Spinal cord (tissue), 10 donors: ENCODE measurements at regions not wholly inside any gene's neighbourhood (a gene's known extent, or its start where the extent isn't known, plus 50 kb on each side); places are given as distances from the start of the nearest gene placed in this dataset. TPM values are rescaled to one million over a fixed set of nuclear protein-coding genes. Genes with fewer than 3 reads are reported as not detected.
"Not testable (repeated sequence)": the region's sequence is repeated elsewhere in the genome, so short reads cannot be mapped to it uniquely, and the experiment has no call there.

Source experiments
- DNase-seq, 6 donors: peaks; one replicate each; pipeline versions ENCODE4 v3.0.0 to v3.0.0-alpha.2; 2013 to 2015; ENCODE audit warnings: low spot score in 6 of 6, low read depth in 4 of 6
- H3K27ac ChIP-seq: one replicate; pipeline ENCODE4 v1.5.1; 2013; ENCODE audit warnings: low read depth, low read length, control low read depth
- H3K27me3 ChIP-seq: one replicate; pipeline ENCODE4 v1.6.1; 2013; ENCODE audit warnings: low read length; ENCODE audit not compliant: control insufficient read depth, insufficient read depth
- H3K36me3 ChIP-seq: one replicate; pipeline ENCODE4 v1.6.1; 2013; ENCODE audit warnings: low read length; ENCODE audit not compliant: control insufficient read depth, insufficient read depth
- H3K4me1 ChIP-seq: one replicate; pipeline ENCODE4 v1.6.1; 2013; ENCODE audit warnings: low read length; ENCODE audit not compliant: control insufficient read depth, insufficient read depth
- H3K4me3 ChIP-seq: one replicate; pipeline ENCODE4 v1.5.1; 2013; ENCODE audit warnings: low read depth, low read length, control low read depth
- H3K9me3 ChIP-seq: one replicate; pipeline ENCODE4 v1.6.1; 2013; ENCODE audit warnings: low read length; ENCODE audit not compliant: control insufficient read depth, insufficient read depth
- WGBS: methylation state at CpG from one replicate; pipeline ENCODE4 v1.1.5; 2013; ENCODE audit warnings: missing lambda C conversion rate; ENCODE audit not compliant: insufficient coverage; 5-methylcytosine and 5-hydroxymethylcytosine counted together
- small RNA-seq: library from RNA; depleted of rRNA; stranded (forward); fragments of <200 nt; gene quantifications from one replicate; pipeline ENCODE3, GENCODE V24; 2014; ENCODE audit warnings: low replicate concordance
- donor health status: healthy.

DNA sequence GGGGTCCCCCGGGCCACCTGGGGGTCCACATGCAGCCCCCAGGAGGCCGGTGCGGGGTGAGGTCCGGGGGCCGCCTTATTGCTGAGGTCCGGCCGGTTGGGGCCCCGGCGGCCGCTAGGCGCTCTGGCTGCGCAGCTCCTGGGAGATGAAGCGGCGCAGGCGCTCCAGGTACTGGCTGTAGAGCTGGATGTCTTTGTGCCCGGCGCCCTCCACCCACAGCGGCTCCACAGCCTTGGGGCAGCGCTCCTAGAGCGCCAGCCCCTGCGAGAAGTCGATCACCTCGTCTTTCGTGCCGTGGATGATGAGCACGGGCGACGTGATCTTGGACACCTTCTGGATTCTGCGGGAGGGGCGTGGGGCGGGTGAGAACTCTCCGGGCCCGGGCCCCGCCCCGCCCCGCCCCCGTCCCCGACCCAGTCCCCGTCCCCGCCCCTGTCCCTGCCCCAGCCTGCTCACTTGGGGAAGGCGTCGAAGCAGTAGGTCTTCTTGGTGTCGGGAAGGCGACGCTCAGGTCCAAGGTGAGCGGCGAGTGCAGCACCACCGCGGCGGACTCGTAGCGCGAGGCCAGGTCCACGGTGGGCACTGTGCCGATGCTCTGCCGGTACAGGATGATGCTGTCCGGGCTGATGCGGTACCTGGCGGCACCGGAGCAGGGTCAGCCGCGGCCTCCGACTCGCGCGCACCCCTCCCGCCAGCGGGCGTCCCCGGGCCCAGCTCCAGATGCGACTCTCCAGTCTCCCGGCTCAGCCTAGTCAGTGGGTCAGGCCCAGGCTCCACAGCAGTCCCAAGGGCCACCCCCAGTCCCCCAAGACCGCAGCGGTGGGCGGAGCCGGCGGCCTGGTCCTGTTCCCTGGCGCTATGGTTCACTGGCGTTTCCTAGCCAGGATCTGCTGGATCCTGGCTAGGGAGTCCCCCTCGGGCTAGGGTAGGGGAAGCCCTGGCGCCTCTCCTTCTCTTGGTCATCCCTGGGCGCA lies 89.4 kb upstream of the GOLGA6L1 start:
- not testable (repeated sequence) for H3K27ac ChIP-seq, H3K27me3 ChIP-seq, H3K4me3 ChIP-seq, H3K36me3 ChIP-seq, H3K4me1 ChIP-seq, H3K9me3 ChIP-seq
- 9% methylated on average over 11 of the region's 82 CpGs for WGBS
- peak in 1 of 6 donors; percentile 9 for DNase-seq

DNA sequence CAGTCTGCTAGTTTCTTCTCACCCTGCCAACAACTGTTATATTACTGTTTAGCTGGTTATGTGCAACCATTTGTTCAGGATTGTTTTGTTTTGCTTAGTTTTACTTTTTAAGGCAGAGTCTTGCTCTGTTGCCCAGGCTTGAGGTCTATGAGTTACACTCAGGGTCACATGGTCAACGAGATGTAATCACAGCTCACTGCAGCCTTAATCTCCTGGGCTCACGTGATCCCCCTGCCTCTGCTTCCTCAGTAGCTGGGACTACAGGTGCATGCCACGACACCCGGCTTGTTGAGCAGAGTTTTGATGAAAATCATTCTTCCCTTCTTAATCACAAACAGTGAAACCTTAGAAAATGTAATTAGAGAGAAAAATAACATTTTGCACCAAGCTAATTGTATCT lies 72.8 kb upstream of the GOLGA6L1 start:
- not testable (repeated sequence) for H3K36me3 ChIP-seq, H3K27ac ChIP-seq, H3K4me3 ChIP-seq, H3K9me3 ChIP-seq, H3K4me1 ChIP-seq, H3K27me3 ChIP-seq
- peak in 1 of 6 donors; percentile 0 for DNase-seq
- 68% methylated on average over 2 of the region's 4 CpGs for WGBS

DNA sequence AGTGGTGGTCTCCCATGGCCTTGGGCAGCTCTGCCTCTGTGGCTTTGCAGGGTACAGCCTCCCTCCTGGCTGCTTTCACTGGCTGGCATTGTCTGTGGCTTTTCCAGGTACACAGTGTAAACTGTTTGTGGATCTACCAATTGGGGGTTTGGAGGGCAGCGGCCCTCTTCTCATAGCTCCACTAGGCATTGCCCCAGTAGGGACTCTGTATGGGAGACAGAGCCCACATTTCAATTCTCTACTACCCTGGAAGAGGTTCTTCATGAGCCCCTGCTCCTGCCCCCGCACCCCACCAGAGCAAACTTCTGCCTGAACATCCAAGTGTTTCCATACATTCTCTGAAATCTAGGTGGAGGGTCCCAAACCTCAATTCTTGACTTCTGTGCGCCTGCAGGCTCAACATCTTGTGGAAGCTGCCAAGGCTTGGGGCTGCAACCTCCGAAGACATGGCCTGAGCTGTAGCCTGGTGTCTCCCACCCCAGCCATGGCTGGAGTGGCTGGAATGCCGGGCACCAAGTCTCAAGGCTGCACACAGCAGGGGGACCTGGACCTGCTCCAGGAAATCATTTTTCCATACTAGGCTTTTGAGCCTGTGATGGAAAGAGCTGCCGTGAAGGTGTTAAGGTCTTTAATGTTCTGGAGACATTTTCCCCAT lies 63.3 kb upstream of the GOLGA6L1 start:
- not testable (repeated sequence) for H3K4me3 ChIP-seq, H3K36me3 ChIP-seq, H3K4me1 ChIP-seq, H3K27me3 ChIP-seq, H3K27ac ChIP-seq, H3K9me3 ChIP-seq, DNase-seq
- WGBS = 20% methylated on average over 1 of the region's 6 CpGs

DNA sequence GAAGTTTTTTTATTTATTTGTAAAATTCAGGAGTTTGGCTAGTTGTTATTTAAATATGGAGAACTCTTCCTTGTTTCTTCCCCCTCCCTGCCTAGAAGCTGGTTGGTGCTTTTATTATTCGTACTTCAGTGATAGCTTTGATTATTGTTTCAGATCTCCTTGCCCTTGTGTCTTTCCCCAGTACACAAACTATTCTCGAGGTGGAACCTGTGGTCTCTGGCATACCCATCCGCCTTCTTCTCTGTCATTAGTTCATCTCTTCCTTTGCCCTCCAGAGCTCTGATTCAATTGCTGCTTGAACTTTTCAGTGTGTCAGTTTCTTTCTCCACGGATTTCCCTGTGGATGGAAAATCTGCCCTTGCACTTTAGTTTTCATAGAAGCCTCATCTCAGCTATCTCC lies 61.8 kb upstream of the GOLGA6L1 start:
- H3K27ac ChIP-seq, H3K4me1 ChIP-seq, H3K4me3 ChIP-seq, DNase-seq, H3K9me3 ChIP-seq, H3K36me3 ChIP-seq, H3K27me3 ChIP-seq: not testable (repeated sequence)
- WGBS = no CpG with 5 or more reads among the region's 4 CpGs

DNA sequence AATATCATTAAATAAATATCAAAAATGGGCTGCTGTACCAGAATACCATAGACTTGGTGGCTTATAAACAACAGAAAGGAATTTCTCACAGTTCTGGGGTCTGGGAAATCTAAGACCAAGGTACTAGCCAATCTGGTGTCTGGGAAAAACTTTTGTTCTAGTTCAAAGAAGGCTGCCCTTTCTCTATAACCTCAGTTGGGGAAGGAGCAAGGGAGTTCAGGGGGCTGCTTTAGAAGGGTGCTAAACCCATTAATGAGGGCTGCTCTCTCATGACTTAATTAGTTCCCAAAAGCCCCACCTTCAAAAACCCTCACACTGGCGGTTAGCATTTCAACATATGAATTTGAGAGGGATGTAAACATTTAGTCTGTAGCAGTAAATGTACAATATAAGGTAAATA lies 55.7 kb upstream of the GOLGA6L1 start:
- not testable (repeated sequence) for H3K27ac ChIP-seq, DNase-seq, H3K36me3 ChIP-seq, H3K27me3 ChIP-seq, H3K4me1 ChIP-seq, H3K4me3 ChIP-seq, H3K9me3 ChIP-seq
- WGBS = no CpG with 5 or more reads among the region's 1 CpG

Small RNA genes lying in the stretch of these regions (small RNA-seq; reads per million reads assigned to genes)
- gene AC116165.2 = not detected
- gene MIR4509-1 = not detected
